ENCODE measurements at regions not wholly inside any gene's neighbourhood (a gene's known extent, or its start where the extent isn't known, plus 50 kb on each side); places are given as distances from the start of the nearest gene placed in this dataset.

GRCh38 chr3:159616234-159616825, 372.3 kb upstream of the IL12A start:
- TF ChIP-seq POLR2A (IDR thresholded peaks at IDR 0.05) (no peak), CTCF (IDR thresholded peaks at IDR 0.05) (peak; percentile 65 to 86 (median 76))
